ENCODE measurements at regions not wholly inside any gene's neighbourhood (a gene's known extent, or its start where the extent isn't known, plus 50 kb on each side); places are given as distances from the start of the nearest gene placed in this dataset.

DNA sequence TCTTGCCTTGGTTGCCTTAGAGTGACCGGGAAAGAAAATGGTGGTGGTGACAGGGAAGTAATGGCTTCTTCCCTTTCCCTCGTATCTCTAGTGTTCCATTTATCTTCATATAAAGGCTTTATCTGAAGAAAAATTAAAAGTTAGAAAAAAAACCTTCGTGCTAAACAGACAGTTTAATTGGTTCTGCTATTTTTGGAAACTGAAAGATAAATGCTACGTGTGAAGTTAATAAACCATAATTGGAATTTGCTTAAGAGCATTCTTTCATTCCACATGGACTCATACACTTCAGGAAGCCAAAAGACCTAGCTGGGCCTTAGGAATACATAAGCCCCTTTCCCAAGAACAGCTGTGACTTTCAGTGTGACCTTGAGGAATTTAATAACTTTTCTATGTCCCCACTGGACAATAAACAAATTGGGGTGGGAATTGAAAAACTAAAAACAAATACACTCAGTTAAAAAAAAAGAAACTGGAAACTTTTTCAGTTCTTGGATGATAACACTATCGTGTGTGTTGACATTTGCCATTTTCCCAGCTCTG, 818.8 kb upstream of the WWC1 start:
- CTCF ChIA-PET (ENCODE audit: partially characterized antibody) = no interaction called here
- Histone ChIP-seq H3K27ac (ENCODE audit: low read depth, low read length) (no peak overlapping the region), H3K36me3 (ENCODE audit: insufficient read depth, low read length) (no peaks in the 10 kb centered on the region), H3K27me3 (ENCODE audit: insufficient read depth, low read length) (no peaks in the 10 kb centered on the region), H3K4me1 (ENCODE audit: insufficient read depth, low read length) (no peaks in the 10 kb centered on the region), H3K4me3 (ENCODE audit: low read length in 2 of 2) (no peak overlapping the region), H3K9me3 (ENCODE audit: control insufficient read depth in 1 of 2, low read length in 2 of 2) (no peaks in the 10 kb centered on the region)
- Mint-ChIP-seq H3K9me3 (peaks cover 0 to 13% (median 3%) of the 10 kb centered on the region in 8 donors), H3K36me3 (no peaks in the 10 kb centered on the region), H3K27me3 (no peaks in the 10 kb centered on the region), H3K27ac (no peak overlapping the region), H3K4me3 (no peak overlapping the region), H3K4me1 (no peaks in the 10 kb centered on the region)
- intact Hi-C loops (cut with micrococcal nuclease) = no loop called here
- no peak for DNase-seq
- POLR2A ChIA-PET (ENCODE audit: partially characterized antibody) = no interaction called here

DNA sequence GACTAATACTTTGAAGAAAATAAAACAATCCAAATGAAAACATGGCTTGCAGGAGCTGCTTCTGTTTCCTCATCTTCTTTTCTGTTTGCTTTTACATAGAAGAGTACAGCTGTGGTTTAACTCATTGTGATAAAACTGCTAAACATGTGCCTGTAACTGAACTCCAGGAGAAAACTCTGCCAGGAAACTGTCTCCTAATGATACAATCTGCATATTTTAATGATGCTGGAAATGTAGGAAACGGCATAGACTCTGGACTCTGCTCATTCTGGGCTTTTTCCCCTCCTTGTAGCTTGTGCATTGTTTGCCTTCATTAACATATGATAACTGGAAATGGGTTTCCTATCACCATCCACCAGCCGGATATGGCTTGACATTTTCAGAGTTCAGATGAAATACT, 813.3 kb upstream of the WWC1 start:
- Histone ChIP-seq H3K9me3 (ENCODE audit: control insufficient read depth in 1 of 2, low read length in 2 of 2) (no peaks in the 10 kb centered on the region), H3K27me3 (ENCODE audit: insufficient read depth, low read length) (no peaks in the 10 kb centered on the region), H3K27ac (ENCODE audit: low read depth, low read length) (no peak overlapping the region), H3K4me3 (ENCODE audit: low read length in 2 of 2) (no peak overlapping the region), H3K36me3 (ENCODE audit: insufficient read depth, low read length) (no peaks in the 10 kb centered on the region), H3K4me1 (ENCODE audit: insufficient read depth, low read length) (no peaks in the 10 kb centered on the region)
- Mint-ChIP-seq H3K9me3 (peaks cover 0 to 7% (median 4%) of the 10 kb centered on the region in 8 donors), H3K27ac (no peak overlapping the region), H3K4me1 (no peaks in the 10 kb centered on the region), H3K4me3 (no peak overlapping the region), H3K27me3 (no peaks in the 10 kb centered on the region), H3K36me3 (no peaks in the 10 kb centered on the region)
- no peak for DNase-seq
- POLR2A ChIA-PET (ENCODE audit: partially characterized antibody) = no interaction called here
- CTCF ChIA-PET (ENCODE audit: partially characterized antibody) = no interaction called here
- intact Hi-C loops (cut with micrococcal nuclease) = no loop called here

DNA sequence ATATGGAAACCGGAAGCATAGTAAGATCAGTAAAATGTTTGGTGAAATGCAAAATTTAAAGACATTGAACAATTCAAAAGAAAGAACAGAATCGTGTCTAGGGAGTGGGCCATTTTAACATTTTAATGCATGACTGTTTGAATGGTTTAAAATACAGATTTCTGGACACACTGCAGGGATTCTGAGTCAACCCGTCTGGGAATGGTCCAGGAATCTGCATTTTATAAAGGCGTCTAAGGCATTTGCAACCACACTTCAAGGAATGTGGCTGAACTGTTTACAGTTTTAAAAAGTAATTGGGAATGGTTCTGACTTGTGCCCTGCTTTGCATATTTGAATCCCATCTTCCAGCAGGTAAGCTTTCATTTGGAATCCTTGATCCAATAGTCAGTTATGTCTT, 811.7 kb upstream of the WWC1 start:
- Mint-ChIP-seq H3K4me3 (no peak overlapping the region), H3K4me1 (no peaks in the 10 kb centered on the region), H3K27me3 (no peaks in the 10 kb centered on the region), H3K9me3 (peaks cover 0 to 7% (median 3%) of the 10 kb centered on the region in 8 donors), H3K36me3 (no peaks in the 10 kb centered on the region), H3K27ac (no peak overlapping the region)
- intact Hi-C loops (cut with micrococcal nuclease) = no loop called here
- Histone ChIP-seq H3K27me3 (ENCODE audit: insufficient read depth, low read length) (no peaks in the 10 kb centered on the region), H3K27ac (ENCODE audit: low read depth, low read length) (no peak overlapping the region), H3K9me3 (ENCODE audit: control insufficient read depth in 1 of 2, low read length in 2 of 2) (no peaks in the 10 kb centered on the region), H3K4me3 (ENCODE audit: low read length in 2 of 2) (no peak overlapping the region), H3K4me1 (ENCODE audit: insufficient read depth, low read length) (no peaks in the 10 kb centered on the region), H3K36me3 (ENCODE audit: insufficient read depth, low read length) (no peaks in the 10 kb centered on the region)
- DNase-seq = no peak
- ChIA-PET POLR2A (ENCODE audit: partially characterized antibody) (no interaction called here), CTCF (ENCODE audit: partially characterized antibody) (no interaction called here)

DNA sequence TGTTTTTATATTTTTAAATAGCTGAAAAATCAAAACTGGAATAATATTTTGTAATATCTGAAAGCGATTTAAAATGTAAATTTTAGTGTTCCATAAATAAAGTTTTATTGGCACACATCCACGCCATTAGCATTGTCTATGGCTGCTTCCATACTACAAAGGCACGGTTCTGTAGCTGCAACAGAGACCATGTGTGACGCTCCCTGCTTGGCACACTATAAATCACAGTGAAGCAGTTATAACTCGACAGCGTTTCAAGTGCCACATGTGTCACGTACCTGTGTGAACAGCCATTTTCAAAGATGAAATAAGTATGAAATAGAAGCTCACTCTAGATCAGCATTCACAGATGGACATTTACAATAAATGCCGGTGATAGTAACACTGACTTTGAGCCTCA, 810.1 kb upstream of the WWC1 start:
- intact Hi-C loops (cut with micrococcal nuclease) = no loop called here
- DNase-seq = no peak
- Mint-ChIP-seq H3K4me3 (no peak overlapping the region), H3K4me1 (no peaks in the 10 kb centered on the region), H3K9me3 (peaks cover 0 to 7% (median 3%) of the 10 kb centered on the region in 8 donors), H3K27ac (no peak overlapping the region), H3K36me3 (no peaks in the 10 kb centered on the region), H3K27me3 (no peaks in the 10 kb centered on the region)
- Histone ChIP-seq H3K36me3 (ENCODE audit: insufficient read depth, low read length) (no peaks in the 10 kb centered on the region), H3K4me1 (ENCODE audit: insufficient read depth, low read length) (no peaks in the 10 kb centered on the region), H3K27ac (ENCODE audit: low read depth, low read length) (no peak overlapping the region), H3K9me3 (ENCODE audit: control insufficient read depth in 1 of 2, low read length in 2 of 2) (no peaks in the 10 kb centered on the region), H3K4me3 (ENCODE audit: low read length in 2 of 2) (no peak overlapping the region), H3K27me3 (ENCODE audit: insufficient read depth, low read length) (no peaks in the 10 kb centered on the region)
- POLR2A ChIA-PET (ENCODE audit: partially characterized antibody) = no interaction called here
- CTCF ChIA-PET (ENCODE audit: partially characterized antibody) = no interaction called here

GRCh38 chr5:167482555-167482954, 808.9 kb upstream of the WWC1 start:
- no peaks in the 10 kb centered on the region for H3K4me1 Mint-ChIP-seq
- intact Hi-C loops (cut with micrococcal nuclease) = no loop called here
- ChIA-PET POLR2A (ENCODE audit: partially characterized antibody) (no interaction called here), CTCF (ENCODE audit: partially characterized antibody) (no interaction called here)
- no peaks in the 10 kb centered on the region for H3K36me3 Mint-ChIP-seq
- H3K4me3 Mint-ChIP-seq = no peak overlapping the region
- H3K4me1 ChIP-seq (ENCODE audit: insufficient read depth, low read length) = no peaks in the 10 kb centered on the region
- no peaks in the 10 kb centered on the region for H3K36me3 ChIP-seq (ENCODE audit: insufficient read depth, low read length)
- no peaks in the 10 kb centered on the region for H3K27me3 Mint-ChIP-seq
- no peaks in the 10 kb centered on the region for H3K27me3 ChIP-seq (ENCODE audit: insufficient read depth, low read length)
- H3K27ac Mint-ChIP-seq = no peak overlapping the region
- DNase-seq = no peak
- H3K9me3 Mint-ChIP-seq = peaks cover 0 to 6% (median 4%) of the 10 kb centered on the region in 8 donors
- no peak overlapping the region for H3K27ac ChIP-seq (ENCODE audit: low read depth, low read length)
- H3K4me3 ChIP-seq (ENCODE audit: low read length in 2 of 2) = no peak overlapping the region
- no peaks in the 10 kb centered on the region for H3K9me3 ChIP-seq (ENCODE audit: control insufficient read depth in 1 of 2, low read length in 2 of 2)

GRCh38 chr5:167485061-167485774, 806.2 kb upstream of the WWC1 start:
- H3K27me3 ChIP-seq (ENCODE audit: insufficient read depth, low read length) = no peaks in the 10 kb centered on the region
- H3K27ac ChIP-seq (ENCODE audit: low read depth, low read length) = no peak overlapping the region
- no peak for DNase-seq
- H3K4me3 ChIP-seq (ENCODE audit: low read length in 2 of 2) = no peak overlapping the region
- H3K4me3 Mint-ChIP-seq = no peak overlapping the region
- H3K27me3 Mint-ChIP-seq = no peaks in the 10 kb centered on the region
- no peak overlapping the region for H3K27ac Mint-ChIP-seq
- H3K36me3 ChIP-seq (ENCODE audit: insufficient read depth, low read length) = no peaks in the 10 kb centered on the region
- POLR2A ChIA-PET (ENCODE audit: partially characterized antibody) = no interaction called here
- no peaks in the 10 kb centered on the region for H3K4me1 Mint-ChIP-seq
- H3K9me3 Mint-ChIP-seq = peaks cover under 1 to 6% (median 3%) of the 10 kb centered on the region in 8 donors
- H3K4me1 ChIP-seq (ENCODE audit: insufficient read depth, low read length) = no peaks in the 10 kb centered on the region
- intact Hi-C loops (cut with micrococcal nuclease) = no loop called here
- no peaks in the 10 kb centered on the region for H3K9me3 ChIP-seq (ENCODE audit: control insufficient read depth in 1 of 2, low read length in 2 of 2)
- CTCF ChIA-PET (ENCODE audit: partially characterized antibody) = no interaction called here
- H3K36me3 Mint-ChIP-seq = no peaks in the 10 kb centered on the region

GRCh38 chr5:167488371-167488770, 803.1 kb upstream of the WWC1 start:
- H3K4me3 Mint-ChIP-seq = no peak overlapping the region
- peaks cover 0 to 6% (median 2%) of the 10 kb centered on the region in 8 donors for H3K9me3 Mint-ChIP-seq
- Histone ChIP-seq H3K4me1 (ENCODE audit: insufficient read depth, low read length) (no peaks in the 10 kb centered on the region), H3K27me3 (ENCODE audit: insufficient read depth, low read length) (no peaks in the 10 kb centered on the region), H3K9me3 (ENCODE audit: control insufficient read depth in 1 of 2, low read length in 2 of 2) (no peaks in the 10 kb centered on the region), H3K27ac (ENCODE audit: low read depth, low read length) (no peak overlapping the region), H3K4me3 (ENCODE audit: low read length in 2 of 2) (no peak overlapping the region), H3K36me3 (ENCODE audit: insufficient read depth, low read length) (no peaks in the 10 kb centered on the region)
- ChIA-PET CTCF (ENCODE audit: partially characterized antibody) (no interaction called here), POLR2A (ENCODE audit: partially characterized antibody) (no interaction called here)
- H3K27me3 Mint-ChIP-seq = no peaks in the 10 kb centered on the region
- H3K4me1 Mint-ChIP-seq = no peaks in the 10 kb centered on the region
- intact Hi-C loops (cut with micrococcal nuclease) = no loop called here
- H3K36me3 Mint-ChIP-seq = no peaks in the 10 kb centered on the region
- no peak overlapping the region for H3K27ac Mint-ChIP-seq
- DNase-seq = no peak

Data from CD4-positive, alpha-beta memory T cell (primary cell).